ENCODE measurements at regions not wholly inside any gene's neighbourhood (a gene's known extent, or its start where the extent isn't known, plus 50 kb on each side); places are given as distances from the start of the nearest gene placed in this dataset.

DNA sequence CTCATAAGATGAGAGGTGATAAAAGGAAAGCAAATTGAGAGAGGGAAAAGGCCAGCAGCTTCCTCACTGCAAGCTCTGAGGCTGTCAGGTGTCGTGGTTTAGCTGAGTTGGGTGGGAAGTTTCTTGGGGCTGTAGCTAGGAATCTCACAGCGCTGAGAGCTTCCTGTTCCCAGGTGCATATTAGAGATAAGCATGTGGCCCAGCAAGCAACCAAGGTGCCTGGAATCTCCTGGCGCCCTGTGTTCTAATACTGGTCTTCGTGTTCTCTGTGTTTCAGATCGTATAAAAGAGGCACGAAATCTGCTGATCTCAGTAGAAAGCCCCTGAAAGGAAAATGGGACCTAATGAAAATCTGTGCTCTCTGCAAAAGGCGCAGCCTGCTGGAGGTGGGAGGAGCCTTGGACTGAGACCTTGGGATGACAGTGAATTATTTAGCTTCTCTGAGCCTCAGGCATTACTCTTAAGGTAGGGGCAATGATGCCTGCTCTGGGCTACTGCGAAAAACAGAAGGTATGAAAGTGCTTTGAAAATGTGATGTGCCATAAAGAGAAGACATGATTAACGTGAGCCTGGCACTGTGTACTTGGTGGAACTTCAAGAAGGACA, 499.9 kb downstream of the TBL1XR1 start (continued):
- TF ChIP-seq TEAD4 (IDR thresholded peaks at IDR 0.05; ENCODE audit: low read length) (peak; percentile 68), TEAD4 (CRISPR knock-in tag; IDR thresholded peaks at IDR 0.05; ENCODE audit: borderline replicate concordance) (no peak), ZNF644 (tag; IDR thresholded peaks at IDR 0.05; ENCODE audit: low read depth) (no peak), ETS2 (tag; IDR thresholded peaks at IDR 0.05; ENCODE audit: borderline replicate concordance, poor library complexity, severe bottlenecking) (no peak), CBFA2T3 (IDR thresholded peaks at IDR 0.05) (peak; percentile 60), STAT5A (IDR thresholded peaks at IDR 0.05; ENCODE audit: borderline replicate concordance, low read length) (no peak), GATAD2A (IDR thresholded peaks at IDR 0.05) (no peak), TBL1XR1 (IDR thresholded peaks at IDR 0.05; ENCODE audit: low read length in 2 of 2) (no peak)
- TF ChIP-seq, protein P1, sequence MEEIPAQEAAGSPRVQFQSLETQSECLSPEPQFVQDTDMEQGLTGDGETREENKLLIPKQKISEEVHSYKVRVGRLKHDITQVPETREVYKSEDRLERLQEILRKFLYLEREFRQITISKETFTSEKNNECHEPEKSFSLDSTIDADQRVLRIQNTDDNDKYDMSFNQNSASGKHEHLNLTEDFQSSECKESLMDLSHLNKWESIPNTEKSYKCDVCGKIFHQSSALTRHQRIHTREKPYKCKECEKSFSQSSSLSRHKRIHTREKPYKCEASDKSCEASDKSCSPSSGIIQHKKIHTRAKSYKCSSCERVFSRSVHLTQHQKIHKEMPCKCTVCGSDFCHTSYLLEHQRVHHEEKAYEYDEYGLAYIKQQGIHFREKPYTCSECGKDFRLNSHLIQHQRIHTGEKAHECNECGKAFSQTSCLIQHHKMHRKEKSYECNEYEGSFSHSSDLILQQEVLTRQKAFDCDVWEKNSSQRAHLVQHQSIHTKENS (CRISPR knock-in tag; IDR thresholded peaks at IDR 0.05) = no peak
- TF ChIP-seq, protein P2, sequence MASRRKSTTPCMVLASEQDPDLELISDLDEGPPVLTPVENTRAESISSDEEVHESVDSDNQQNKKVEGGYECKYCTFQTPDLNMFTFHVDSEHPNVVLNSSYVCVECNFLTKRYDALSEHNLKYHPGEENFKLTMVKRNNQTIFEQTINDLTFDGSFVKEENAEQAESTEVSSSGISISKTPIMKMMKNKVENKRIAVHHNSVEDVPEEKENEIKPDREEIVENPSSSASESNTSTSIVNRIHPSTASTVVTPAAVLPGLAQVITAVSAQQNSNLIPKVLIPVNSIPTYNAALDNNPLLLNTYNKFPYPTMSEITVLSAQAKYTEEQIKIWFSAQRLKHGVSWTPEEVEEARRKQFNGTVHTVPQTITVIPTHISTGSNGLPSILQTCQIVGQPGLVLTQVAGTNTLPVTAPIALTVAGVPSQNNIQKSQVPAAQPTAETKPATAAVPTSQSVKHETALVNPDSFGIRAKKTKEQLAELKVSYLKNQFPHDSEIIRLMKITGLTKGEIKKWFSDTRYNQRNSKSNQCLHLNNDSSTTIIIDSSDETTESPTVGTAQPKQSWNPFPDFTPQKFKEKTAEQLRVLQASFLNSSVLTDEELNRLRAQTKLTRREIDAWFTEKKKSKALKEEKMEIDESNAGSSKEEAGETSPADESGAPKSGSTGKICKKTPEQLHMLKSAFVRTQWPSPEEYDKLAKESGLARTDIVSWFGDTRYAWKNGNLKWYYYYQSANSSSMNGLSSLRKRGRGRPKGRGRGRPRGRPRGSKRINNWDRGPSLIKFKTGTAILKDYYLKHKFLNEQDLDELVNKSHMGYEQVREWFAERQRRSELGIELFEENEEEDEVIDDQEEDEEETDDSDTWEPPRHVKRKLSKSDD (conservative IDR thresholded peaks at IDR 0.05; ENCODE audit: low read length) = no peak

Data from K562 (cell line).